ENCODE measurements at regions not wholly inside any gene's neighbourhood (a gene's known extent, or its start where the extent isn't known, plus 50 kb on each side); places are given as distances from the start of the nearest gene placed in this dataset.
A peak's percentile ranks its signal among the peaks of the same experiment; 100 is the strongest.

DNA sequence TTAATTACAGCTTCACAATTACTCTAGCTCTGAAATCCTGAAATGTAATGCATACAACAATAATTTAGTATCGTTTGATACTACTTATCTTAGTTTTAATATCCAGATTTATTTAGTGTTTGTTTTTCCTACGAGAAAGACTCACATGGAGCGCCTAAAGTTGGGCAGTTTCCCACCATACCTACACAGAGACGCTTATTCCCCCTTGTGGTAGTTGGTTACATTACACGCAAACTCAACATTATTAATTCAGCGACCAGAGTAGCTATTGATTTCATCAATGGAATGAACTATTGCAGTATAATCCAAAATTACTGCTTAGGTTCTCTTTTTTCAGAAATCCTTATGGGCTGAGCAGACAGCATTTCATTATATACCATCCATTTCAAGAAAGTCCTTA is 164.0 kb upstream of the REG3G start:
- intact Hi-C loops (cut with micrococcal nuclease; ENCODE audit: unreplicated experiment): loop anchor here (1.0 kb wide), 2 partner anchors 118 to 188 kb away; no protein-coding TSS in a partner anchor
- Mint-ChIP-seq H3K9me3 (ENCODE audit: unreplicated experiment) (no peaks in the 10 kb centered on the region), H3K4me3 (ENCODE audit: unreplicated experiment) (no peak overlapping the region), H3K27me3 (ENCODE audit: insufficient read depth, unreplicated experiment) (peaks cover 13% of the 10 kb centered on the region), H3K4me1 (ENCODE audit: low read depth, unreplicated experiment) (peaks cover 3% of the 10 kb centered on the region), H3K36me3 (ENCODE audit: insufficient read depth, unreplicated experiment) (no peaks in the 10 kb centered on the region), H3K27ac (ENCODE audit: unreplicated experiment) (no peak overlapping the region)
- peak in 1 of 2 experiments; percentile 35 for DNase-seq
- H3K27me3 ChIP-seq (replicated peaks; ENCODE audit: control insufficient read depth, insufficient read depth, low read length): no peaks in the 10 kb centered on the region
- H3K9me3 ChIP-seq: no peaks in the 10 kb centered on the region
- BruUV-seq (replicated peaks): no TSS peak
- TF ChIP-seq, protein P1, sequence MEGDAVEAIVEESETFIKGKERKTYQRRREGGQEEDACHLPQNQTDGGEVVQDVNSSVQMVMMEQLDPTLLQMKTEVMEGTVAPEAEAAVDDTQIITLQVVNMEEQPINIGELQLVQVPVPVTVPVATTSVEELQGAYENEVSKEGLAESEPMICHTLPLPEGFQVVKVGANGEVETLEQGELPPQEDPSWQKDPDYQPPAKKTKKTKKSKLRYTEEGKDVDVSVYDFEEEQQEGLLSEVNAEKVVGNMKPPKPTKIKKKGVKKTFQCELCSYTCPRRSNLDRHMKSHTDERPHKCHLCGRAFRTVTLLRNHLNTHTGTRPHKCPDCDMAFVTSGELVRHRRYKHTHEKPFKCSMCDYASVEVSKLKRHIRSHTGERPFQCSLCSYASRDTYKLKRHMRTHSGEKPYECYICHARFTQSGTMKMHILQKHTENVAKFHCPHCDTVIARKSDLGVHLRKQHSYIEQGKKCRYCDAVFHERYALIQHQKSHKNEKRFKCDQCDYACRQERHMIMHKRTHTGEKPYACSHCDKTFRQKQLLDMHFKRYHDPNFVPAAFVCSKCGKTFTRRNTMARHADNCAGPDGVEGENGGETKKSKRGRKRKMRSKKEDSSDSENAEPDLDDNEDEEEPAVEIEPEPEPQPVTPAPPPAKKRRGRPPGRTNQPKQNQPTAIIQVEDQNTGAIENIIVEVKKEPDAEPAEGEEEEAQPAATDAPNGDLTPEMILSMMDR (IDR thresholded peaks at IDR 0.05; ENCODE audit: insufficient read depth in 1 of 2, low read depth in 1 of 2, low read length in 1 of 2, severe bottlenecking in 1 of 2, unreplicated experiment in 1 of 2): peak; percentile 47 to 56
- no peaks in the 10 kb centered on the region for H3K36me3 ChIP-seq (ENCODE audit: control insufficient read depth, insufficient read depth, low read length)
- H3K4me3 ChIP-seq (ENCODE audit: low read depth, low read length): no peak overlapping the region
- ChIA-PET POLR2A (no interaction called here), CTCF (interaction anchor here (1.4 kb wide), 1 partner anchor 188 kb away, joined by 7 read pairs; no protein-coding TSS in a partner anchor)
- no peaks in the 10 kb centered on the region for H3K4me1 ChIP-seq

DNA sequence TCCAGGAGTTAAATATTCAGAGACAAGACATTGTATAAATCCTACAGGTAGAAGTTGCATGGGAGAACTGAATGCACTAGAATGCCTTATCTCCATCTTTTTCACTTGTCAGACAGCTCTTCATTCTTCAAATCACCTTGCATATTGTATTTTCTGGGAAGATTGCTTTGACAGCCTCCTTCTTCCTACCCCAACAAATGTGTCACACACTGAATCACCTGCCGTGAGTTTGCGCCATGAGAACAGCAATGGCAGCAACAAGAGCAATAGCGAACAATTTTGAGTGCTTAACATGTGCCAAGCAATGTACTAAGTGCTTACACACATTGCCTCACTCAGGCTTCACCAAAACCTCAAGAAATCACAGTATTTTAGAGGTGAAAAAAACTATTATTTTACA is 161.3 kb upstream of the REG3G start:
- Mint-ChIP-seq H3K27me3 (ENCODE audit: insufficient read depth, unreplicated experiment) (peaks cover 8% of the 10 kb centered on the region), H3K27ac (ENCODE audit: unreplicated experiment) (no peak overlapping the region), H3K9me3 (ENCODE audit: unreplicated experiment) (no peaks in the 10 kb centered on the region), H3K4me3 (ENCODE audit: unreplicated experiment) (no peak overlapping the region), H3K4me1 (ENCODE audit: low read depth, unreplicated experiment) (no peaks in the 10 kb centered on the region), H3K36me3 (ENCODE audit: insufficient read depth, unreplicated experiment) (no peaks in the 10 kb centered on the region)
- TF ChIP-seq, protein P1 (IDR thresholded peaks at IDR 0.05; ENCODE audit: insufficient read depth in 1 of 2, low read depth in 1 of 2, low read length in 1 of 2, severe bottlenecking in 1 of 2, unreplicated experiment in 1 of 2): no peak
- intact Hi-C loops (cut with micrococcal nuclease; ENCODE audit: unreplicated experiment): no loop called here
- DNase-seq: no peak
- H3K36me3 ChIP-seq (ENCODE audit: control insufficient read depth, insufficient read depth, low read length): no peaks in the 10 kb centered on the region
- no peak overlapping the region for H3K4me3 ChIP-seq (ENCODE audit: low read depth, low read length)
- ChIA-PET POLR2A (no interaction called here), CTCF (no interaction called here)
- no peaks in the 10 kb centered on the region for H3K4me1 ChIP-seq
- H3K27me3 ChIP-seq (replicated peaks; ENCODE audit: control insufficient read depth, insufficient read depth, low read length): no peaks in the 10 kb centered on the region
- no TSS peak for BruUV-seq (replicated peaks)
- no peaks in the 10 kb centered on the region for H3K9me3 ChIP-seq

DNA sequence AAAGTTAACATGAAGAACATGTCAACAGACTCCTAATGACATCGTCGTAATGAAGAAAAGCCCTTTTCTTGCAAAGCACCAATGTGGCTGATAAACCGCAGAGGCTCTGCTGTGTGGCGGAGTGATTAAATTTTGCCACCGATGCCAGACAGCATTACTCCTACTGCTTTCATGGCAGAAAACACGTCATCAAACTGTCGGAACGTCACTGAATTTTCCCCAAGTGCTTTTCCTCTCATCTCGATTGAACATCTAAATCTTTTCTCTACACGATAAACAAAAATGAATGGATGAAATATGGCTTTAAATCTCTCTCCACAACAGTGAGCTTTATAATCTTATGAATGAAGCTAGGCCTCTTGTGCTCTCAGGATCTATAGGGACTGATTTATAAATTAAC is 159.8 kb upstream of the REG3G start:
- CTCF ChIA-PET: no interaction called here
- Histone ChIP-seq H3K4me3 (ENCODE audit: low read depth, low read length) (no peak overlapping the region), H3K36me3 (ENCODE audit: control insufficient read depth, insufficient read depth, low read length) (no peaks in the 10 kb centered on the region), H3K9me3 (no peaks in the 10 kb centered on the region), H3K4me1 (no peaks in the 10 kb centered on the region), H3K27me3 (replicated peaks; ENCODE audit: control insufficient read depth, insufficient read depth, low read length) (no peaks in the 10 kb centered on the region)
- Mint-ChIP-seq H3K27ac (ENCODE audit: unreplicated experiment) (no peak overlapping the region), H3K9me3 (ENCODE audit: unreplicated experiment) (no peaks in the 10 kb centered on the region), H3K36me3 (ENCODE audit: insufficient read depth, unreplicated experiment) (no peaks in the 10 kb centered on the region), H3K4me1 (ENCODE audit: low read depth, unreplicated experiment) (no peaks in the 10 kb centered on the region), H3K4me3 (ENCODE audit: unreplicated experiment) (no peak overlapping the region), H3K27me3 (ENCODE audit: insufficient read depth, unreplicated experiment) (peaks cover 11% of the 10 kb centered on the region)
- TF ChIP-seq, protein P1 (IDR thresholded peaks at IDR 0.05; ENCODE audit: insufficient read depth in 1 of 2, low read depth in 1 of 2, low read length in 1 of 2, severe bottlenecking in 1 of 2, unreplicated experiment in 1 of 2): no peak
- intact Hi-C loops (cut with micrococcal nuclease; ENCODE audit: unreplicated experiment): no loop called here
- POLR2A ChIA-PET: no interaction called here
- DNase-seq: no peak
- BruUV-seq (replicated peaks): no TSS peak
